22Rv1 (cell line): ENCODE measurements at regions not wholly inside any gene's neighbourhood (a gene's known extent, or its start where the extent isn't known, plus 50 kb on each side); places are given as distances from the start of the nearest gene placed in this dataset.
A peak's percentile ranks its signal among the peaks of the same experiment; 100 is the strongest.

ENCODE experiments used
- H3K27ac ChIP-seq: fragments of 450-650 bp; 2 replicates; pipeline ENCODE4 v1.5.1; 2017
- CTCF ChIP-seq: fragments of 450-650 bp; IDR thresholded peaks from 2 replicates; pipeline ENCODE4 v1.5.1; 2017; ENCODE audit warnings: mild to moderate bottlenecking
- ZFX ChIP-seq: fragments of 450-650 bp; IDR thresholded peaks from 2 replicates; pipeline ENCODE4 v1.6.1; 2017; ENCODE audit warnings: antibody characterized with exemption, borderline replicate concordance

GRCh38 chr6:9007027-9007426 is 571.7 kb upstream of the SLC35B3 start:
- no peak overlapping the region for H3K27ac ChIP-seq
- TF ChIP-seq CTCF, result no peak

GRCh38 chr6:9002833-9003232 is 567.5 kb upstream of the SLC35B3 start:
- TF ChIP-seq CTCF (no peak), ZFX (no peak)
- H3K27ac ChIP-seq, result no peak overlapping the region

- H3K27ac ChIP-seq, result no peak overlapping the region
- TF ChIP-seq CTCF, result no peak
- TF ChIP-seq ZFX, result no peak
Measured at GRCh38 chr6:8995156-8995555, 559.8 kb upstream of the SLC35B3 start.

GRCh38 chr6:8993111-8993510 is 557.8 kb upstream of the SLC35B3 start:
- TF ChIP-seq ZFX, result no peak
- no peak for TF ChIP-seq CTCF
- no peak overlapping the region for H3K27ac ChIP-seq

- no peak for TF ChIP-seq ZFX
- H3K27ac ChIP-seq, result no peak overlapping the region
Measured at GRCh38 chr6:8991844-8992243, 556.5 kb upstream of the SLC35B3 start.

GRCh38 chr6:8990075-8990474 is 554.7 kb upstream of the SLC35B3 start:
- H3K27ac ChIP-seq, result no peak overlapping the region
- TF ChIP-seq CTCF (no peak), ZFX (no peak)

- peak; percentile 94 for TF ChIP-seq CTCF
- no peak for TF ChIP-seq ZFX
- peak overlapping the region; percentile 30; the same call in 1 of the 2 replicates for H3K27ac ChIP-seq
Measured at GRCh38 chr6:8983202-8983688, 547.9 kb upstream of the SLC35B3 start.

GRCh38 chr6:8982668-8983067 is 547.3 kb upstream of the SLC35B3 start:
- H3K27ac ChIP-seq, result no peak overlapping the region
- TF ChIP-seq CTCF (no peak), ZFX (no peak)
